Aorta (tissue), 5 donors: ENCODE measurements at regions not wholly inside any gene's neighbourhood (a gene's known extent, or its start where the extent isn't known, plus 50 kb on each side); places are given as distances from the start of the nearest gene placed in this dataset.
A peak's percentile ranks its signal among the peaks of the same experiment; 100 is the strongest.

Source experiments
- ATAC-seq: fragments of 200-7000 bp; cut with Tn5 transposase; one replicate; pipeline ENCODE4 v1.9.1; 2022; ENCODE audit warnings: moderate library complexity; ENCODE audit not compliant: low FRiP score
- DNase-seq, 2 donors: peaks; one replicate each; pipeline ENCODE4 v3.0.0-alpha.2; 2020
- H3K27ac ChIP-seq, 2 donors: one replicate each; pipeline ENCODE4 v1.5.1; 2013; ENCODE audit warnings: low read length in 2 of 2, mild to moderate bottlenecking in 2 of 2, moderate library complexity in 2 of 2, control low read depth in 1 of 2, inconsistent platforms in 1 of 2, low read depth in 1 of 2
- H3K27me3 ChIP-seq, 2 donors: one replicate each; pipeline ENCODE4 v1.6.1; 2013; ENCODE audit warnings: control low read depth in 1 of 2, low read length in 1 of 2, mild to moderate bottlenecking in 1 of 2, moderate library complexity in 1 of 2; ENCODE audit not compliant: insufficient read depth in 2 of 2, control insufficient read depth in 1 of 2
- H3K36me3 ChIP-seq, 2 donors: one replicate each; pipeline ENCODE4 v1.6.1; 2013; ENCODE audit warnings: control low read depth in 1 of 2, low read length in 1 of 2, mild to moderate bottlenecking in 1 of 2; ENCODE audit not compliant: insufficient read depth in 2 of 2, control insufficient read depth in 1 of 2
- H3K4me1 ChIP-seq, 2 donors: one replicate each; pipeline ENCODE4 v1.6.1; 2013; ENCODE audit warnings: low read length in 2 of 2, control low read depth in 1 of 2, mild to moderate bottlenecking in 1 of 2, moderate library complexity in 1 of 2; ENCODE audit not compliant: insufficient read depth in 2 of 2, control insufficient read depth in 1 of 2
- H3K4me3 ChIP-seq, 2 donors: one replicate each; pipeline ENCODE4 v1.5.1; 2013; ENCODE audit warnings: low read length in 2 of 2, control low read depth in 1 of 2, mild to moderate bottlenecking in 1 of 2
- H3K9me3 ChIP-seq: one replicate; pipeline ENCODE4 v1.6.1; 2013; ENCODE audit warnings: mild to moderate bottlenecking, low read length; ENCODE audit not compliant: control insufficient read depth
- WGBS, 2 donors: extraction: QIAGEN DNeasy Blood & Tissue Kit; methylation state at CpG; one replicate each; pipeline ENCODE4 v1.1.7; 2013; 5-methylcytosine and 5-hydroxymethylcytosine counted together
- intact Hi-C, 2 donors: fragments of 100-400 bp; cut with DNase I; formaldehyde crosslinking; loops; one replicate each; pipeline versions ENCODE4 v1.14.2 to v1.15.0; 2022
- donor health status: healthy with polysubstance abuse.
- donor health status: Bipolar disorder and iron deficiency.
- donor health status: DM: no; HTN: no; CAD: no.
- donor health status: DM: no; HTN: no; CAD: no.
- donor health status: DM: yes; HTN: yes; CAD: no.

GRCh38 chr13:109687559-109688448 lies 98.6 kb downstream of the IRS2 start:
- peaks cover 0 to 2% of the 10 kb centered on the region in 2 donors for H3K4me1 ChIP-seq
- DNase-seq (no peak), ATAC-seq (no peak)
- 93% methylated on average over 14 of the region's 14 CpGs for WGBS, 2 donors
- H3K27me3 ChIP-seq: no peaks in the 10 kb centered on the region
- no peaks in the 10 kb centered on the region for H3K9me3 ChIP-seq
- H3K27ac ChIP-seq: no peak overlapping the region
- no peaks in the 10 kb centered on the region for H3K36me3 ChIP-seq
- intact Hi-C loops: no loop called here
- no peak overlapping the region for H3K4me3 ChIP-seq

GRCh38 chr13:109685203-109685602 lies 101.2 kb downstream of the IRS2 start:
- Histone ChIP-seq H3K4me1 (peaks cover 0 to 2% of the 10 kb centered on the region in 2 donors), H3K4me3 (no peak overlapping the region), H3K9me3 (no peaks in the 10 kb centered on the region), H3K27me3 (no peaks in the 10 kb centered on the region), H3K27ac (no peak overlapping the region), H3K36me3 (no peaks in the 10 kb centered on the region)
- no peak for ATAC-seq
- intact Hi-C loops: no loop called here
- WGBS, 2 donors: 33 to 34% methylated on average over 9 of the region's 9 CpGs
- no peak for DNase-seq

GRCh38 chr13:109684824-109685202 lies 101.6 kb downstream of the IRS2 start:
- ATAC-seq (peak; percentile 68), DNase-seq (no peak)
- 17 to 18% methylated on average over 9 of the region's 9 CpGs for WGBS, 2 donors
- H3K27me3 ChIP-seq: no peaks in the 10 kb centered on the region
- intact Hi-C loops: no loop called here
- H3K4me1 ChIP-seq: peaks cover 0 to 2% of the 10 kb centered on the region in 2 donors
- no peak overlapping the region for H3K4me3 ChIP-seq
- H3K27ac ChIP-seq: no peak overlapping the region
- no peaks in the 10 kb centered on the region for H3K9me3 ChIP-seq
- H3K36me3 ChIP-seq: no peaks in the 10 kb centered on the region

- 81 to 90% methylated on average over 7 of the region's 7 CpGs for WGBS, 2 donors
- Histone ChIP-seq H3K27ac (no peak overlapping the region), H3K36me3 (no peaks in the 10 kb centered on the region), H3K27me3 (no peaks in the 10 kb centered on the region), H3K4me1 (peaks cover 0 to 2% of the 10 kb centered on the region in 2 donors), H3K9me3 (no peaks in the 10 kb centered on the region), H3K4me3 (no peak overlapping the region)
- intact Hi-C loops: no loop called here
- DNase-seq (no peak), ATAC-seq (peak; percentile 43)
These were observed 102.1 kb downstream of the IRS2 start for GRCh38 chr13:109684084-109684823.

- ATAC-seq: no peak
- no peaks in the 10 kb centered on the region for H3K9me3 ChIP-seq
- no peak overlapping the region for H3K4me3 ChIP-seq
- H3K27ac ChIP-seq: no peak overlapping the region
- WGBS, 2 donors: 89 to 90% methylated on average over 8 of the region's 8 CpGs
- peaks cover 0 to 2% of the 10 kb centered on the region in 2 donors for H3K4me1 ChIP-seq
- H3K36me3 ChIP-seq: no peaks in the 10 kb centered on the region
- intact Hi-C loops: no loop called here
- H3K27me3 ChIP-seq: no peaks in the 10 kb centered on the region
- DNase-seq: no peak
These were observed 103.7 kb downstream of the IRS2 start for GRCh38 chr13:109682534-109683244.

- DNase-seq (no peak), ATAC-seq (no peak)
- Histone ChIP-seq H3K9me3 (no peaks in the 10 kb centered on the region), H3K4me3 (no peak overlapping the region), H3K27me3 (no peaks in the 10 kb centered on the region), H3K4me1 (peaks cover 0 to 2% of the 10 kb centered on the region in 2 donors), H3K36me3 (no peaks in the 10 kb centered on the region), H3K27ac (no peak overlapping the region)
- 92 to 96% methylated on average over 4 of the region's 4 CpGs for WGBS, 2 donors
- intact Hi-C loops: no loop called here
These were observed 105.5 kb downstream of the IRS2 start for GRCh38 chr13:109680930-109681329.

GRCh38 chr13:109680288-109680687 lies 106.1 kb downstream of the IRS2 start:
- intact Hi-C loops: no loop called here
- ATAC-seq: no peak

GRCh38 chr13:109678459-109678858 lies 107.9 kb downstream of the IRS2 start:
- H3K4me3 ChIP-seq: no peak overlapping the region
- peaks cover 0 to 2% of the 10 kb centered on the region in 2 donors for H3K4me1 ChIP-seq
- H3K27me3 ChIP-seq: no peaks in the 10 kb centered on the region
- ATAC-seq: no peak
- 76 to 91% methylated on average over 4 of the region's 4 CpGs for WGBS, 2 donors
- intact Hi-C loops: no loop called here
- H3K9me3 ChIP-seq: no peaks in the 10 kb centered on the region
- no peaks in the 10 kb centered on the region for H3K36me3 ChIP-seq
- no peak for DNase-seq
- H3K27ac ChIP-seq: no peak overlapping the region

More at GRCh38 chr13:109680288-109680687, 106.1 kb downstream of the IRS2 start:
- no peak for DNase-seq
- Histone ChIP-seq H3K27ac (no peak overlapping the region), H3K9me3 (no peaks in the 10 kb centered on the region), H3K27me3 (no peaks in the 10 kb centered on the region), H3K4me3 (no peak overlapping the region), H3K36me3 (no peaks in the 10 kb centered on the region), H3K4me1 (peaks cover 0 to 2% of the 10 kb centered on the region in 2 donors)
- 92 to 96% methylated on average over 4 of the region's 4 CpGs for WGBS, 2 donors
